GM23338 (cell line): ENCODE measurements at regions not wholly inside any gene's neighbourhood (a gene's known extent, or its start where the extent isn't known, plus 50 kb on each side); places are given as distances from the start of the nearest gene placed in this dataset.

Experiments used
- ATAC-seq: fragments of 200-7000 bp; cut with Tn5 transposase; 3 replicates; pipeline ENCODE4 v1.9.1; 2020
- DNase-seq: peaks from one replicate; pipeline ENCODE4 v3.0.0-alpha.2; 2015; ENCODE audit warnings: low spot score
- H2AFZ ChIP-seq: fragments of 200-600 bp; sonication (generic); 2 replicates; pipeline ENCODE4 v1.8.0; 2016; ENCODE audit warnings: antibody characterized with exemption, mild to moderate bottlenecking, moderate library complexity
- H3F3A ChIP-seq: fragments of 200-600 bp; sonication (generic); replicated peaks from 2 replicates; pipeline ENCODE4 v1.8.0; 2017; ENCODE audit warnings: antibody characterized with exemption, mixed run types, low read depth
- H3K27ac ChIP-seq: fragments of 200-600 bp; sonication (generic); 2 replicates; pipeline ENCODE4 v1.6.1; 2016; ENCODE audit warnings: low read depth
- H3K27me3 ChIP-seq: fragments of 200-600 bp; sonication (generic); 2 replicates; pipeline ENCODE4 v1.8.0; 2016; ENCODE audit warnings: mild to moderate bottlenecking, mixed run types, moderate library complexity; ENCODE audit not compliant: insufficient read depth
- H3K36me3 ChIP-seq: fragments of 200-600 bp; sonication (generic); 2 replicates; pipeline ENCODE4 v1.8.0; 2016; ENCODE audit warnings: mild to moderate bottlenecking; ENCODE audit not compliant: insufficient read depth
- H3K4me1 ChIP-seq: fragments of 200-600 bp; sonication (generic); 2 replicates; pipeline ENCODE4 v1.8.0; 2016; ENCODE audit warnings: mild to moderate bottlenecking, moderate library complexity; ENCODE audit not compliant: insufficient read depth
- H3K4me2 ChIP-seq: fragments of 200-600 bp; sonication (generic); 2 replicates; pipeline ENCODE4 v1.7.1; 2017; ENCODE audit warnings: mixed run types
- H3K4me3 ChIP-seq: fragments of 200-600 bp; sonication (generic); 2 replicates; pipeline ENCODE4 v1.6.1; 2016; ENCODE audit warnings: mixed run types
- H3K79me2 ChIP-seq: fragments of 200-600 bp; sonication (generic); replicated peaks from 2 replicates; pipeline ENCODE4 v1.8.0; 2017; ENCODE audit warnings: mild to moderate bottlenecking; ENCODE audit not compliant: insufficient read depth
- H3K9me2 ChIP-seq: fragments of 200-600 bp; sonication (generic); 2 replicates; pipeline ENCODE4 v1.8.0; 2017; ENCODE audit not compliant: insufficient read depth
- H4K20me1 ChIP-seq: fragments of 200-600 bp; sonication (generic); replicated peaks from 2 replicates; pipeline ENCODE4 v1.8.0; 2017; ENCODE audit warnings: mild to moderate bottlenecking; ENCODE audit not compliant: insufficient read depth
- H3K27ac Mint-ChIP-seq: 2 replicates; pipeline ENCODE4 v1.8.0; 2020; ENCODE audit warnings: inconsistent platforms, mild to moderate bottlenecking, moderate library complexity, mixed read lengths
- H3K27me3 Mint-ChIP-seq: 3 replicates; pipeline ENCODE4 v1.8.0; 2022; ENCODE audit warnings: low read depth, mild to moderate bottlenecking, moderate library complexity, mixed read lengths, inconsistent platforms; ENCODE audit not compliant: insufficient read depth, poor library complexity
- H3K36me3 Mint-ChIP-seq: 3 replicates; pipeline ENCODE4 v1.8.0; 2021; ENCODE audit warnings: low read depth, mild to moderate bottlenecking, inconsistent platforms, moderate library complexity, mixed read lengths
- H3K4me1 Mint-ChIP-seq: 3 replicates; pipeline ENCODE4 v1.8.0; 2020; ENCODE audit warnings: mild to moderate bottlenecking, inconsistent platforms, mixed read lengths
- H3K4me3 Mint-ChIP-seq: 3 replicates; pipeline ENCODE4 v1.8.0; 2021; ENCODE audit warnings: moderate library complexity, mild to moderate bottlenecking, inconsistent platforms, mixed read lengths
- H3K9me3 Mint-ChIP-seq: 3 replicates; pipeline ENCODE4 v1.8.0; 2020; ENCODE audit warnings: moderate library complexity, mild to moderate bottlenecking, inconsistent platforms, mixed read lengths
- CREB1 ChIP-seq: fragments of 250-450 bp; sonication (Bioruptor Pico); IDR thresholded peaks from 2 replicates; pipeline ENCODE4 v1.5.0; 2020; ENCODE audit warnings: low read depth, mild to moderate bottlenecking, moderate library complexity
- EZH2phosphoT487 ChIP-seq: fragments of 200-600 bp; sonication (generic); IDR thresholded peaks from one replicate; pipeline ENCODE4 v1.8.1; 2018; ENCODE audit warnings: antibody characterized with exemption; ENCODE audit not compliant: unreplicated experiment
- JUNB ChIP-seq: IDR thresholded peaks from one replicate; pipeline ENCODE4 v1.6.1; 2016; ENCODE audit warnings: antibody characterized with exemption; ENCODE audit not compliant: unreplicated experiment
- NANOG ChIP-seq: IDR thresholded peaks from 2 replicates; pipeline ENCODE4 v1.6.1; 2016; ENCODE audit warnings: antibody characterized with exemption, borderline replicate concordance
- STAT1 ChIP-seq: IDR thresholded peaks from one replicate; pipeline ENCODE4 v1.6.1; 2016; ENCODE audit warnings: antibody characterized with exemption; ENCODE audit not compliant: unreplicated experiment
- ZNF114 ChIP-seq: fragments of 250-450 bp; sonication (Bioruptor Pico); IDR thresholded peaks from 2 replicates; pipeline ENCODE4 v1.5.0; 2020; ENCODE audit warnings: mild to moderate bottlenecking, moderate library complexity
- ZNF331 ChIP-seq: fragments of 250-450 bp; sonication (Bioruptor Pico); IDR thresholded peaks from 2 replicates; pipeline ENCODE4 v1.5.0; 2020; ENCODE audit warnings: low read depth, mild to moderate bottlenecking, moderate library complexity
- TF ChIP-seq, protein P1 (sequence below): IDR thresholded peaks from one replicate; pipeline ENCODE4 v1.6.1; 2018; ENCODE audit warnings: antibody characterized with exemption; ENCODE audit not compliant: unreplicated experiment
- TF ChIP-seq, protein P2 (sequence below): IDR thresholded peaks from 2 replicates; pipeline ENCODE4 v1.6.1; 2016; ENCODE audit warnings: antibody characterized with exemption
- TF ChIP-seq, protein P3 (sequence below): fragments of 250-450 bp; sonication (Bioruptor Pico); IDR thresholded peaks from 2 replicates; pipeline ENCODE4 v1.5.0; 2020; ENCODE audit warnings: mild to moderate bottlenecking, moderate library complexity

DNA sequence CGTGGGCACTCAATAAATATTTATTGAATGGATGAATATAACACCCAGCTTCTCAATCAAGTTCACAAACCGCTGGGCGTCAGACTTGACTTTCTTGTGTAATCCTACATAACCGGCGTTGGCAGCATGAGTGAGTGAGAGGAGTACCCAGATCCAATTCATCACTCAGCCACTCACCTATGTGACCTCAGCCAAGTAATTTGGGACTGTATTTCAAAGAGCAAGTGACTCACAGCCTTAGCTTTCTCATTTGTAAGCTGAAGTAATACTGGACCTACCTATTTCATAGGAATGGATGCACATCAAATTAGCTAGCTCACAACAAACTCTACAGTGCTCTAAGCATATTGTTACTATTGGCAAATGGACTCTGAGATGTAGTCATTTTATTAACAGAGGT is 53.8 kb upstream of the FAM204A start (continued):
- TF ChIP-seq, protein P1, sequence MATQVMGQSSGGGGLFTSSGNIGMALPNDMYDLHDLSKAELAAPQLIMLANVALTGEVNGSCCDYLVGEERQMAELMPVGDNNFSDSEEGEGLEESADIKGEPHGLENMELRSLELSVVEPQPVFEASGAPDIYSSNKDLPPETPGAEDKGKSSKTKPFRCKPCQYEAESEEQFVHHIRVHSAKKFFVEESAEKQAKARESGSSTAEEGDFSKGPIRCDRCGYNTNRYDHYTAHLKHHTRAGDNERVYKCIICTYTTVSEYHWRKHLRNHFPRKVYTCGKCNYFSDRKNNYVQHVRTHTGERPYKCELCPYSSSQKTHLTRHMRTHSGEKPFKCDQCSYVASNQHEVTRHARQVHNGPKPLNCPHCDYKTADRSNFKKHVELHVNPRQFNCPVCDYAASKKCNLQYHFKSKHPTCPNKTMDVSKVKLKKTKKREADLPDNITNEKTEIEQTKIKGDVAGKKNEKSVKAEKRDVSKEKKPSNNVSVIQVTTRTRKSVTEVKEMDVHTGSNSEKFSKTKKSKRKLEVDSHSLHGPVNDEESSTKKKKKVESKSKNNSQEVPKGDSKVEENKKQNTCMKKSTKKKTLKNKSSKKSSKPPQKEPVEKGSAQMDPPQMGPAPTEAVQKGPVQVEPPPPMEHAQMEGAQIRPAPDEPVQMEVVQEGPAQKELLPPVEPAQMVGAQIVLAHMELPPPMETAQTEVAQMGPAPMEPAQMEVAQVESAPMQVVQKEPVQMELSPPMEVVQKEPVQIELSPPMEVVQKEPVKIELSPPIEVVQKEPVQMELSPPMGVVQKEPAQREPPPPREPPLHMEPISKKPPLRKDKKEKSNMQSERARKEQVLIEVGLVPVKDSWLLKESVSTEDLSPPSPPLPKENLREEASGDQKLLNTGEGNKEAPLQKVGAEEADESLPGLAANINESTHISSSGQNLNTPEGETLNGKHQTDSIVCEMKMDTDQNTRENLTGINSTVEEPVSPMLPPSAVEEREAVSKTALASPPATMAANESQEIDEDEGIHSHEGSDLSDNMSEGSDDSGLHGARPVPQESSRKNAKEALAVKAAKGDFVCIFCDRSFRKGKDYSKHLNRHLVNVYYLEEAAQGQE, result no peak
- TF ChIP-seq CREB1 (CRISPR knock-in tag) (no peak), JUNB (no peak)
- TF ChIP-seq, protein P2, sequence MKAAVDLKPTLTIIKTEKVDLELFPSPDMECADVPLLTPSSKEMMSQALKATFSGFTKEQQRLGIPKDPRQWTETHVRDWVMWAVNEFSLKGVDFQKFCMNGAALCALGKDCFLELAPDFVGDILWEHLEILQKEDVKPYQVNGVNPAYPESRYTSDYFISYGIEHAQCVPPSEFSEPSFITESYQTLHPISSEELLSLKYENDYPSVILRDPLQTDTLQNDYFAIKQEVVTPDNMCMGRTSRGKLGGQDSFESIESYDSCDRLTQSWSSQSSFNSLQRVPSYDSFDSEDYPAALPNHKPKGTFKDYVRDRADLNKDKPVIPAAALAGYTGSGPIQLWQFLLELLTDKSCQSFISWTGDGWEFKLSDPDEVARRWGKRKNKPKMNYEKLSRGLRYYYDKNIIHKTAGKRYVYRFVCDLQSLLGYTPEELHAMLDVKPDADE, result no peak

DNA sequence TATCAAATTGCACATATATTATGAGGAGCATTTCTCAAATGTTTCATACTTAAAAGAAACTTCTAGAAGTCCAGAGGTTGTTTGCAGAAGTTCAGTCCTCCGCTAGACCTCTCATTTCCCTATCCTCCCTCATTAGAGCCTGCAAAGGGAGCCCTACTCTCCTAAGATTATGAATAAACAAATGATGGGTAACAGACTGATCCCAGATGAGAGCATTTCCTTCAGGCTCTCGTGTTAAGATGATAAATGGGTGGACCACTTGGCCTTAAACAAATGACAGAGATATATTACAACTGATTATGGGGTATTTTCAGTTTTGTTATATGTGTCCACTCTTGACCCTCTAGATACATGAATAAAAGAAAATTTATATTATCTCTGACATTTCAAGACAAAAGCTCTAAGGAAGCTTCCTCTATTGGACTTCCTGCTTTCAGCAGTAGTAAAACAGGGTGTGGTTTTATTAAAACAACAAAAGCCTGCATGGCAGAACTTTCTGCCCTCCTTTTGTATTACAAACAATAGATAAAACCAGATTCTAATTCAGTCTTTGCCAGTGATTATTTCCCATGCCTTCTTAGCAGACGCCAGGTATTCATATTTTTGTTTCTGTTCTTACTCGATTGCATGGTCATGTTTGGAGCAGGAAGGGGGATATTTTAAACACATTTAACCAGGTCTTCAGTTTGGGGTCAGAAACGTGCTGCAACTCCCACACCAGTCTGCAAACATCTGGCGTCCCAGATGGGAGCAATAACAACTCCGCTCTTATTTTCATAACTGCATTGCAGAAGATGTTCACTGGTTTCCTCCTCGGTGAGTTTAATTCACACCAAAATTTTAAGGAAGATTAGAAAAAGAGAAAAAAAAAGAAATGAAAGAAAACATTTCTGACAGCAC is 52.4 kb upstream of the FAM204A start:
- DNase-seq, result no peak
- no peak for TF ChIP-seq STAT1
- TF ChIP-seq ZNF331 (CRISPR knock-in tag), result no peak
- no peak for TF ChIP-seq ZNF114 (CRISPR knock-in tag)
- no peak for TF ChIP-seq NANOG
- TF ChIP-seq, protein P2, result no peak
- TF ChIP-seq EZH2phosphoT487, result no peak
- no peak for TF ChIP-seq JUNB
- TF ChIP-seq CREB1 (CRISPR knock-in tag), result no peak
- TF ChIP-seq, protein P3, sequence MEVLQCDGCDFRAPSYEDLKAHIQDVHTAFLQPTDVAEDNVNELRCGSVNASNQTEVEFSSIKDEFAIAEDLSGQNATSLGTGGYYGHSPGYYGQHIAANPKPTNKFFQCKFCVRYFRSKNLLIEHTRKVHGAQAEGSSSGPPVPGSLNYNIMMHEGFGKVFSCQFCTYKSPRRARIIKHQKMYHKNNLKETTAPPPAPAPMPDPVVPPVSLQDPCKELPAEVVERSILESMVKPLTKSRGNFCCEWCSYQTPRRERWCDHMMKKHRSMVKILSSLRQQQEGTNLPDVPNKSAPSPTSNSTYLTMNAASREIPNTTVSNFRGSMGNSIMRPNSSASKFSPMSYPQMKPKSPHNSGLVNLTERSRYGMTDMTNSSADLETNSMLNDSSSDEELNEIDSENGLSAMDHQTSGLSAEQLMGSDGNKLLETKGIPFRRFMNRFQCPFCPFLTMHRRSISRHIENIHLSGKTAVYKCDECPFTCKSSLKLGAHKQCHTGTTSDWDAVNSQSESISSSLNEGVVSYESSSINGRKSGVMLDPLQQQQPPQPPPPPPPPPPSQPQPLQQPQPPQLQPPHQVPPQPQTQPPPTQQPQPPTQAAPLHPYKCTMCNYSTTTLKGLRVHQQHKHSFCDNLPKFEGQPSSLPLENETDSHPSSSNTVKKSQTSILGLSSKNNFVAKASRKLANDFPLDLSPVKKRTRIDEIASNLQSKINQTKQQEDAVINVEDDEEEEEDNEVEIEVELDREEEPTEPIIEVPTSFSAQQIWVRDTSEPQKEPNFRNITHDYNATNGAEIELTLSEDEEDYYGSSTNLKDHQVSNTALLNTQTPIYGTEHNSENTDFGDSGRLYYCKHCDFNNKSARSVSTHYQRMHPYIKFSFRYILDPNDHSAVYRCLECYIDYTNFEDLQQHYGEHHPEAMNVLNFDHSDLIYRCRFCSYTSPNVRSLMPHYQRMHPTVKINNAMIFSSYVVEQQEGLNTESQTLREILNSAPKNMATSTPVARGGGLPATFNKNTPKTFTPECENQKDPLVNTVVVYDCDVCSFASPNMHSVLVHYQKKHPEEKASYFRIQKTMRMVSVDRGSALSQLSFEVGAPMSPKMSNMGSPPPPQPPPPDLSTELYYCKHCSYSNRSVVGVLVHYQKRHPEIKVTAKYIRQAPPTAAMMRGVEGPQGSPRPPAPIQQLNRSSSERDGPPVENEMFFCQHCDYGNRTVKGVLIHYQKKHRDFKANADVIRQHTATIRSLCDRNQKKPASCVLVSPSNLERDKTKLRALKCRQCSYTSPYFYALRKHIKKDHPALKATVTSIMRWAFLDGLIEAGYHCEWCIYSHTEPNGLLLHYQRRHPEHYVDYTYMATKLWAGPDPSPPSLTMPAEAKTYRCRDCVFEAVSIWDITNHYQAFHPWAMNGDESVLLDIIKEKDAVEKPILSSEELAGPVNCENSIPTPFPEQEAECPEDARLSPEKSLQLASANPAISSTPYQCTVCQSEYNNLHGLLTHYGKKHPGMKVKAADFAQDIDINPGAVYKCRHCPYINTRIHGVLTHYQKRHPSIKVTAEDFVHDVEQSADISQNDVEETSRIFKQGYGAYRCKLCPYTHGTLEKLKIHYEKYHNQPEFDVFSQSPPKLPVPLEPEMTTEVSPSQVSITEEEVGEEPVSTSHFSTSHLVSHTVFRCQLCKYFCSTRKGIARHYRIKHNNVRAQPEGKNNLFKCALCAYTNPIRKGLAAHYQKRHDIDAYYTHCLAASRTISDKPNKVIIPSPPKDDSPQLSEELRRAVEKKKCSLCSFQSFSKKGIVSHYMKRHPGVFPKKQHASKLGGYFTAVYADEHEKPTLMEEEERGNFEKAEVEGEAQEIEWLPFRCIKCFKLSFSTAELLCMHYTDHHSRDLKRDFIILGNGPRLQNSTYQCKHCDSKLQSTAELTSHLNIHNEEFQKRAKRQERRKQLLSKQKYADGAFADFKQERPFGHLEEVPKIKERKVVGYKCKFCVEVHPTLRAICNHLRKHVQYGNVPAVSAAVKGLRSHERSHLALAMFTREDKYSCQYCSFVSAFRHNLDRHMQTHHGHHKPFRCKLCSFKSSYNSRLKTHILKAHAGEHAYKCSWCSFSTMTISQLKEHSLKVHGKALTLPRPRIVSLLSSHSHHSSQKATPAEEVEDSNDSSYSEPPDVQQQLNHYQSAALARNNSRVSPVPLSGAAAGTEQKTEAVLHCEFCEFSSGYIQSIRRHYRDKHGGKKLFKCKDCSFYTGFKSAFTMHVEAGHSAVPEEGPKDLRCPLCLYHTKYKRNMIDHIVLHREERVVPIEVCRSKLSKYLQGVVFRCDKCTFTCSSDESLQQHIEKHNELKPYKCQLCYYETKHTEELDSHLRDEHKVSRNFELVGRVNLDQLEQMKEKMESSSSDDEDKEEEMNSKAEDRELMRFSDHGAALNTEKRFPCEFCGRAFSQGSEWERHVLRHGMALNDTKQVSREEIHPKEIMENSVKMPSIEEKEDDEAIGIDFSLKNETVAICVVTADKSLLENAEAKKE (CRISPR knock-in tag), result no peak

More for the DNA sequence above, 52.4 kb upstream of the FAM204A start:
- no peak for ATAC-seq
- Mint-ChIP-seq H3K36me3 (no peaks in the 10 kb centered on the region), H3K4me1 (peaks cover 9% of the 10 kb centered on the region; the same call in 2 of the 3 replicates), H3K9me3 (no peaks in the 10 kb centered on the region; the same call in 2 of the 3 replicates), H3K4me3 (no peak overlapping the region), H3K27me3 (peaks cover 6% of the 10 kb centered on the region), H3K27ac (no peak overlapping the region)
- no peak overlapping the region for H3K4me3 ChIP-seq
- no peaks in the 10 kb centered on the region for H3F3A ChIP-seq
- H3K9me2 ChIP-seq, result no peaks in the 10 kb centered on the region
- H4K20me1 ChIP-seq, result no peaks in the 10 kb centered on the region
- no peaks in the 10 kb centered on the region for H3K27me3 ChIP-seq
- H3K4me2 ChIP-seq, result peak overlapping the region; percentile 17; the same call in 1 of the 2 replicates
- H3K36me3 ChIP-seq, result no peaks in the 10 kb centered on the region
- peaks cover 12% of the 10 kb centered on the region; the same call in 1 of the 2 replicates for H3K4me1 ChIP-seq
- peak overlapping the region; percentile 77; the same call in 1 of the 2 replicates for H2AFZ ChIP-seq
- H3K27ac ChIP-seq, result no peak overlapping the region
- no peaks in the 10 kb centered on the region for H3K79me2 ChIP-seq
